PC-9 (cell line): ENCODE measurements at regions not wholly inside any gene's neighbourhood (a gene's known extent, or its start where the extent isn't known, plus 50 kb on each side); places are given as distances from the start of the nearest gene placed in this dataset.

Source experiments
- BruUV-seq: library from RNA; stranded (reverse); fragments of 400-500 nt; replicated peaks from 2 replicates; lab custom pipeline; 2021; lab: Mats Ljungman, UMichigan
- CTCF ChIA-PET: fragments of 300-600 bp; sonication (Branson Sonifier 250); formaldehyde crosslinking; loops from one replicate; lab custom pipeline; 2022; ENCODE audit warnings: antibody characterized with exemption; lab: Charles Lee
- POLR2A ChIA-PET: fragments of 300-600 bp; sonication (Branson Sonifier 250); formaldehyde crosslinking; loops from one replicate; lab custom pipeline; 2022; ENCODE audit warnings: antibody characterized with exemption; ENCODE audit not compliant: unreplicated experiment; lab: Charles Lee
- DNase-seq, 2 experiments: peaks; one replicate each; pipeline versions ENCODE4 v3.0.0 to v3.0.0-alpha.2; 2015 to 2022; ENCODE audit warnings: mixed read lengths in 1 of 2
- H2AFZ ChIP-seq: fragments of 200-600 bp; sonication (generic); 2 replicates; pipeline ENCODE4 v1.8.1; 2017; ENCODE audit warnings: antibody characterized with exemption
- H3F3A ChIP-seq: fragments of 200-600 bp; sonication (generic); 2 replicates; pipeline ENCODE4 v1.8.1; 2017; ENCODE audit warnings: antibody characterized with exemption, mild to moderate bottlenecking, low read depth; ENCODE audit not compliant: insufficient read depth
- H3K27ac ChIP-seq: fragments of 200-600 bp; sonication (generic); 2 replicates; pipeline ENCODE4 v1.6.1; 2016; ENCODE audit warnings: mixed run types
- H3K27me3 ChIP-seq: fragments of 200-600 bp; sonication (generic); 2 replicates; pipeline ENCODE4 v1.6.1; 2016; ENCODE audit warnings: low read depth, mixed run types; ENCODE audit not compliant: insufficient read depth
- H3K36me3 ChIP-seq: fragments of 200-600 bp; sonication (generic); 2 replicates; pipeline ENCODE4 v1.6.1; 2016; ENCODE audit warnings: low read depth, mixed run types
- H3K4me1 ChIP-seq: fragments of 200-600 bp; sonication (generic); replicated peaks from 2 replicates; pipeline ENCODE4 v1.6.1; 2016; ENCODE audit warnings: mixed run types; ENCODE audit not compliant: insufficient read depth
- H3K4me2 ChIP-seq: fragments of 200-600 bp; sonication (generic); 2 replicates; pipeline ENCODE4 v1.6.1; 2017; ENCODE audit warnings: mixed run types
- H3K4me3 ChIP-seq: fragments of 200-600 bp; sonication (generic); 2 replicates; pipeline ENCODE4 v1.6.1; 2016; ENCODE audit warnings: mixed run types
- H3K79me2 ChIP-seq: fragments of 200-600 bp; sonication (generic); 2 replicates; pipeline ENCODE4 v1.6.1; 2017; ENCODE audit warnings: low read depth, mixed run types
- H3K9me2 ChIP-seq: fragments of 200-600 bp; sonication (generic); 2 replicates; pipeline ENCODE4 v1.8.1; 2017; ENCODE audit warnings: mild to moderate bottlenecking; ENCODE audit not compliant: insufficient read depth
- H3K9me3 ChIP-seq: fragments of 200-600 bp; sonication (generic); 2 replicates; pipeline ENCODE4 v1.8.1; 2016; ENCODE audit warnings: low read depth; ENCODE audit not compliant: insufficient read depth
- H4K20me1 ChIP-seq: fragments of 200-600 bp; sonication (generic); 2 replicates; pipeline ENCODE4 v1.8.1; 2017; ENCODE audit not compliant: insufficient read depth
- CTCF ChIP-seq: fragments of 200-600 bp; sonication (generic); conservative IDR thresholded peaks from 2 replicates; pipeline ENCODE4 v1.6.1; 2017; ENCODE audit warnings: mixed run types, antibody characterized with exemption, mild to moderate bottlenecking, moderate library complexity
- EZH2 ChIP-seq: fragments of 200-600 bp; sonication (generic); IDR thresholded peaks from 2 replicates; pipeline ENCODE4 v1.8.0; 2017; ENCODE audit warnings: antibody characterized with exemption, low read depth
- intact Hi-C: fragments of 100-400 bp; cut with micrococcal nuclease; formaldehyde crosslinking; loops from one replicate; pipeline ENCODE4 v1.10.0; 2022; ENCODE audit not compliant: unreplicated experiment

- Histone ChIP-seq H2AFZ (0 out of 2 replicates have a peak overlapping the region, but pooled peaks have one; percentile 46), H3K4me2 (no peak overlapping the region), H3K9me2 (no peaks in the 10 kb centered on the region; the same call in 1 of the 2 replicates), H3K27me3 (no peaks in the 10 kb centered on the region), H3K9me3 (no peaks in the 10 kb centered on the region), H3K36me3 (no peaks in the 10 kb centered on the region), H4K20me1 (no peaks in the 10 kb centered on the region), H3F3A (no peaks in the 10 kb centered on the region), H3K79me2 (no peaks in the 10 kb centered on the region), H3K4me3 (no peak overlapping the region), H3K4me1 (no peaks in the 10 kb centered on the region), H3K27ac (no peak overlapping the region)
- intact Hi-C loops = no loop called here
- ChIA-PET CTCF (no interaction called here), POLR2A (no interaction called here)
- no peak for TF ChIP-seq EZH2
- TF ChIP-seq CTCF = no peak
- no peak for DNase-seq
- no TSS peak for BruUV-seq
Measured at GRCh38 chr5:128770907-128771306, 194.4 kb upstream of the SLC27A6 start.

DNA sequence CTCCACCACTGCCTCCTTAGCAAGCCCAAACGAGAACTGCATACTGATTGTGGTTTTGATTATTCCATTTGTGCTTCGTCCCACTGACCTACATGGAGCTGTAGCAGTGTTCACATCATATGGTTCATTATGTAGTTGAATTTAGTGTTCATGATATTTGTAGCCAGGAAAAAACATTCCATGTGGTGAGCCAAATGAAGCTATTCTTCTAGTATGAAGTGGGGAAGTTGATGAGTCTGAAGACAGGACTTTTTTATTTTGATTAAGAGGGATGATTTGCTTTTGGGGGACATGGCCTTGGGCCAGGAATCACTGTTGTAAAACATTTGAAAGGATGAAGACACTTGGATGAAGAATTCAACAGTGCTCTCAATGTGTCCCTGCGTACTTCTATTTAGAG is 192.9 kb upstream of the SLC27A6 start:
- Histone ChIP-seq H3K79me2 (no peaks in the 10 kb centered on the region), H3K4me1 (no peaks in the 10 kb centered on the region), H3K4me3 (no peak overlapping the region), H2AFZ (no peak overlapping the region), H3K36me3 (no peaks in the 10 kb centered on the region), H3F3A (no peaks in the 10 kb centered on the region), H3K9me2 (no peaks in the 10 kb centered on the region; the same call in 1 of the 2 replicates), H3K9me3 (no peaks in the 10 kb centered on the region), H3K4me2 (no peak overlapping the region), H3K27ac (no peak overlapping the region), H3K27me3 (no peaks in the 10 kb centered on the region), H4K20me1 (no peaks in the 10 kb centered on the region)
- intact Hi-C loops = no loop called here
- TF ChIP-seq CTCF (no peak), EZH2 (no peak)
- POLR2A ChIA-PET = no interaction called here
- CTCF ChIA-PET = no interaction called here
- BruUV-seq = no TSS peak
- DNase-seq = no peak

- H3K9me2 ChIP-seq = no peaks in the 10 kb centered on the region; the same call in 1 of the 2 replicates
- no peak overlapping the region for H2AFZ ChIP-seq
- no peaks in the 10 kb centered on the region for H3K79me2 ChIP-seq
- H3K4me2 ChIP-seq = no peak overlapping the region
- TF ChIP-seq CTCF (no peak), EZH2 (no peak)
- H4K20me1 ChIP-seq = no peaks in the 10 kb centered on the region
- H3K4me1 ChIP-seq = no peaks in the 10 kb centered on the region
- H3K27ac ChIP-seq = no peak overlapping the region
- H3K27me3 ChIP-seq = no peaks in the 10 kb centered on the region
- no peaks in the 10 kb centered on the region for H3K36me3 ChIP-seq
- H3F3A ChIP-seq = no peaks in the 10 kb centered on the region
- H3K4me3 ChIP-seq = no peak overlapping the region
- CTCF ChIA-PET = no interaction called here
- no peaks in the 10 kb centered on the region for H3K9me3 ChIP-seq
- no peak for DNase-seq
- intact Hi-C loops = no loop called here
- POLR2A ChIA-PET = no interaction called here
- no TSS peak for BruUV-seq
Measured at GRCh38 chr5:128773378-128773777, 191.9 kb upstream of the SLC27A6 start.
